WI38 (cell line): ENCODE measurements at regions not wholly inside any gene's neighbourhood (a gene's known extent, or its start where the extent isn't known, plus 50 kb on each side); places are given as distances from the start of the nearest gene placed in this dataset.

Source experiments
- H3K4me3 ChIP-seq: 2 replicates; pipeline ENCODE4 v1.5.1; 2011; ENCODE audit warnings: low read depth, mild to moderate bottlenecking, control low read depth, low read length
- CTCF ChIP-seq: IDR thresholded peaks from 2 replicates; pipeline ENCODE4 v1.5.1; 2012; ENCODE audit warnings: low read depth, mild to moderate bottlenecking, control low read depth, low read length

DNA sequence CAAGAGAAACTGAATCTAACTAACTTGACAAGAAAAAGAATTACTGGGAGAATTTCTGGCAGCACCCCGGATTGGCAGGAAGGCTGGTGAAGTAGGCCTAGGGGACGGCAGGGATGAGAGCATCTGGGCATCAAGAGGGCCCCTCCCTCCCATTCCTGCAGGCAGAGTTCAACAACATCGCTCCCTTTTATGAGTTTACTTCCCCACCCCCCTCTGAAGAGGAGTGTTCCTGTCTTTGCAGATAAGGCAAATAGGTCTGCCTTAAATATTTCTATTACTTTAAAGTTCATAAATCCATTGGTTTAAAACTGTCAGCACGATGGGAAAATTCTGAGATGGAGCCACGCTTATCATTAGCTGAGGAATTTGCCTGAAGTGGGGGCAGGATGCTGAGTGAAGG lies 168.7 kb downstream of the TBX5 start:
- TF ChIP-seq CTCF = no peak
- H3K4me3 ChIP-seq = no peak overlapping the region

GRCh38 chr12:114232187-114232586 lies 173.8 kb downstream of the TBX5 start:
- TF ChIP-seq CTCF = no peak
- no peak overlapping the region for H3K4me3 ChIP-seq

- no peak for TF ChIP-seq CTCF
- no peak overlapping the region for H3K4me3 ChIP-seq
Observed at GRCh38 chr12:114229150-114229549, 176.8 kb downstream of the TBX5 start.

GRCh38 chr12:114226241-114226928 lies 179.6 kb downstream of the TBX5 start:
- no peak overlapping the region for H3K4me3 ChIP-seq
- TF ChIP-seq CTCF = no peak

- H3K4me3 ChIP-seq = no peak overlapping the region
- TF ChIP-seq CTCF = no peak
Observed at GRCh38 chr12:114221957-114222630, 183.8 kb downstream of the TBX5 start.

GRCh38 chr12:114221136-114221833 lies 184.7 kb downstream of the TBX5 start:
- no peak overlapping the region for H3K4me3 ChIP-seq
- no peak for TF ChIP-seq CTCF

DNA sequence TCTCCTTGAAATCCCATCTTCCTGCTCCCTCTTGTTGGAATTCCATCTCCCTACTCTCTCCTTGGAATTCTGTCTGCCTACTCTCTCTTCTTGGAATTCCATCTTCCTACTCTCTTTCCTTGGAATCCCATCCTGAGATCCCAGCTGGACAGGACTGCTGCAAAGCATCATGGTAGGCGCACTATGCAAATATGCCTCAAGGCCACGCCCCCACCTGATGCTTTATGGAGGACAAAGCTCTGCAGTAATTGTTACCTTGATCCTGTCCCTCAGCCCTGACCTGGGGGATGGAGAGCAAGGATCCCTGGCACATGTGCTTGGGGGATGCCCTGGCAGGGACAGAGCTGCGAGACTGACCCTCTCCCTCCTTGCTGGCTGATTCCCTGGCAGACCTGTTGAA lies 185.6 kb downstream of the TBX5 start:
- H3K4me3 ChIP-seq = no peak overlapping the region
- no peak for TF ChIP-seq CTCF
